ENCODE measurements at regions not wholly inside any gene's neighbourhood (a gene's known extent, or its start where the extent isn't known, plus 50 kb on each side); places are given as distances from the start of the nearest gene placed in this dataset.

DNA sequence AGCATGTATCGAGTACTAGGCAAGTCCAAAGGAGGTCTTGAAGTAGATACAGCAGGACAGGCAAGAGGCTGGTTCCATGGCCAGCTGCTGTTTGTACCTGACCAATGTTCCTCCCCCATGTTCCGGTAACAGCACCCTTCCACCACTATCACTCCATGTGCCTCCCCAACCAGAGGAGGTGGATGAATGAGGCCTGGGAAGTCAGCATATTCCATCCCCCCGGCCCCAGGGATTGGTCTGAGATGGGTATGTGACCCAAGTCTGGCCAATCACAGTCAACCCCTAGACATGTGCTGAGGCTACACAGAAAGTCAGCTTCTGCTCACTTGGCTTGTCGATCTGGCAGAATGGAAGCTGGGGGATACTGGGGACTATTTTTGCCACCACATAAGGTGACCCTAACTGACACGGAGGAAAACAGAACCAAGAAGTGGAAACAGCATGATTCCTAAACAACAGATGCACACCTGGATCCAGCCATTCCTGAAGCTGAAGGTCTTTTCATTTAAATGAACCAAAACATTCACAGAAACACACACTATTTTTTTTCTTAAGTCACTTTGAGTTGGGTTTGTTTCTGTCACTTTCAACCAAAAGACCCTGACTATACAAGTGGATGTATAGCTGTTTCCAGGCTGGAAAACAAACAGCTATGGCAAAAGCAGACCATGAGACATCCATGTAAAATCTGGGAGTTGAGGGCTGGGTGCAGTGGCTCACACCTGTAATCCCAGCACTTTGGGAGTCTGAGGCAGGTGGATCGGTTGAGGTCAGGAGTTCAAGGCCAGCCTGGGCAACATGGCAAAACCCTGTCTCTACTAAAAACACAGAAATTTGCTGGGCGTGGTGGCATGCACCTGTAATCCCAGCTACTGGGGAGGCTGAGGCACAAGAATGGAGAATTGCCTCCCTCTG is 70.4 kb upstream of the PTPN1 start:
- H3K36me3 Mint-ChIP-seq, result no peaks in the 10 kb centered on the region
- no peak overlapping the region for H3K4me3 Mint-ChIP-seq
- ChIA-PET POLR2A (interaction anchor here (0.9 kb wide), 1 partner anchor 127 kb away, joined by 3 read pairs; no protein-coding TSS in a partner anchor), CTCF (no interaction called here)
- H3K27ac Mint-ChIP-seq, result no peak overlapping the region
- no peak for TF ChIP-seq ZNF121 (CRISPR knock-in tag; IDR thresholded peaks at IDR 0.05)
- TF ChIP-seq, protein P1, sequence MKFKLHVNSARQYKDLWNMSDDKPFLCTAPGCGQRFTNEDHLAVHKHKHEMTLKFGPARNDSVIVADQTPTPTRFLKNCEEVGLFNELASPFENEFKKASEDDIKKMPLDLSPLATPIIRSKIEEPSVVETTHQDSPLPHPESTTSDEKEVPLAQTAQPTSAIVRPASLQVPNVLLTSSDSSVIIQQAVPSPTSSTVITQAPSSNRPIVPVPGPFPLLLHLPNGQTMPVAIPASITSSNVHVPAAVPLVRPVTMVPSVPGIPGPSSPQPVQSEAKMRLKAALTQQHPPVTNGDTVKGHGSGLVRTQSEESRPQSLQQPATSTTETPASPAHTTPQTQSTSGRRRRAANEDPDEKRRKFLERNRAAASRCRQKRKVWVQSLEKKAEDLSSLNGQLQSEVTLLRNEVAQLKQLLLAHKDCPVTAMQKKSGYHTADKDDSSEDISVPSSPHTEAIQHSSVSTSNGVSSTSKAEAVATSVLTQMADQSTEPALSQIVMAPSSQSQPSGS (CRISPR knock-in tag; IDR thresholded peaks at IDR 0.05; ENCODE audit: borderline replicate concordance, low read depth), result no peak
- TF ChIP-seq SMAD3 (CRISPR knock-in tag; IDR thresholded peaks at IDR 0.05; ENCODE audit: borderline replicate concordance), result no peak
- no peak for TF ChIP-seq CREM (CRISPR knock-in tag; IDR thresholded peaks at IDR 0.05)
- no peak for TF ChIP-seq RORB (CRISPR knock-in tag; IDR thresholded peaks at IDR 0.05)
- TF ChIP-seq, protein P2, sequence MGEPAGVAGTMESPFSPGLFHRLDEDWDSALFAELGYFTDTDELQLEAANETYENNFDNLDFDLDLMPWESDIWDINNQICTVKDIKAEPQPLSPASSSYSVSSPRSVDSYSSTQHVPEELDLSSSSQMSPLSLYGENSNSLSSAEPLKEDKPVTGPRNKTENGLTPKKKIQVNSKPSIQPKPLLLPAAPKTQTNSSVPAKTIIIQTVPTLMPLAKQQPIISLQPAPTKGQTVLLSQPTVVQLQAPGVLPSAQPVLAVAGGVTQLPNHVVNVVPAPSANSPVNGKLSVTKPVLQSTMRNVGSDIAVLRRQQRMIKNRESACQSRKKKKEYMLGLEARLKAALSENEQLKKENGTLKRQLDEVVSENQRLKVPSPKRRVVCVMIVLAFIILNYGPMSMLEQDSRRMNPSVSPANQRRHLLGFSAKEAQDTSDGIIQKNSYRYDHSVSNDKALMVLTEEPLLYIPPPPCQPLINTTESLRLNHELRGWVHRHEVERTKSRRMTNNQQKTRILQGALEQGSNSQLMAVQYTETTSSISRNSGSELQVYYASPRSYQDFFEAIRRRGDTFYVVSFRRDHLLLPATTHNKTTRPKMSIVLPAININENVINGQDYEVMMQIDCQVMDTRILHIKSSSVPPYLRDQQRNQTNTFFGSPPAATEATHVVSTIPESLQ (CRISPR knock-in tag; IDR thresholded peaks at IDR 0.05), result no peak
- TF ChIP-seq, protein P3, sequence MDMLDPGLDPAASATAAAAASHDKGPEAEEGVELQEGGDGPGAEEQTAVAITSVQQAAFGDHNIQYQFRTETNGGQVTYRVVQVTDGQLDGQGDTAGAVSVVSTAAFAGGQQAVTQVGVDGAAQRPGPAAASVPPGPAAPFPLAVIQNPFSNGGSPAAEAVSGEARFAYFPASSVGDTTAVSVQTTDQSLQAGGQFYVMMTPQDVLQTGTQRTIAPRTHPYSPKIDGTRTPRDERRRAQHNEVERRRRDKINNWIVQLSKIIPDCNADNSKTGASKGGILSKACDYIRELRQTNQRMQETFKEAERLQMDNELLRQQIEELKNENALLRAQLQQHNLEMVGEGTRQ (CRISPR knock-in tag; IDR thresholded peaks at IDR 0.05), result no peak
- no peak for TF ChIP-seq NFATC4 (CRISPR knock-in tag; IDR thresholded peaks at IDR 0.05)
- TF ChIP-seq CREB1 (CRISPR knock-in tag; IDR thresholded peaks at IDR 0.05), result no peak
- no peak for TF ChIP-seq TEAD1 (CRISPR knock-in tag; IDR thresholded peaks at IDR 0.05)
- TF ChIP-seq, protein P4, sequence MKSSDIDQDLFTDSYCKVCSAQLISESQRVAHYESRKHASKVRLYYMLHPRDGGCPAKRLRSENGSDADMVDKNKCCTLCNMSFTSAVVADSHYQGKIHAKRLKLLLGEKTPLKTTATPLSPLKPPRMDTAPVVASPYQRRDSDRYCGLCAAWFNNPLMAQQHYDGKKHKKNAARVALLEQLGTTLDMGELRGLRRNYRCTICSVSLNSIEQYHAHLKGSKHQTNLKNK (CRISPR knock-in tag; IDR thresholded peaks at IDR 0.05), result no peak
- TF ChIP-seq, protein P5, sequence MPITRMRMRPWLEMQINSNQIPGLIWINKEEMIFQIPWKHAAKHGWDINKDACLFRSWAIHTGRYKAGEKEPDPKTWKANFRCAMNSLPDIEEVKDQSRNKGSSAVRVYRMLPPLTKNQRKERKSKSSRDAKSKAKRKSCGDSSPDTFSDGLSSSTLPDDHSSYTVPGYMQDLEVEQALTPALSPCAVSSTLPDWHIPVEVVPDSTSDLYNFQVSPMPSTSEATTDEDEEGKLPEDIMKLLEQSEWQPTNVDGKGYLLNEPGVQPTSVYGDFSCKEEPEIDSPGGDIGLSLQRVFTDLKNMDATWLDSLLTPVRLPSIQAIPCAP (CRISPR knock-in tag; IDR thresholded peaks at IDR 0.05), result no peak
- TF ChIP-seq, protein P6, sequence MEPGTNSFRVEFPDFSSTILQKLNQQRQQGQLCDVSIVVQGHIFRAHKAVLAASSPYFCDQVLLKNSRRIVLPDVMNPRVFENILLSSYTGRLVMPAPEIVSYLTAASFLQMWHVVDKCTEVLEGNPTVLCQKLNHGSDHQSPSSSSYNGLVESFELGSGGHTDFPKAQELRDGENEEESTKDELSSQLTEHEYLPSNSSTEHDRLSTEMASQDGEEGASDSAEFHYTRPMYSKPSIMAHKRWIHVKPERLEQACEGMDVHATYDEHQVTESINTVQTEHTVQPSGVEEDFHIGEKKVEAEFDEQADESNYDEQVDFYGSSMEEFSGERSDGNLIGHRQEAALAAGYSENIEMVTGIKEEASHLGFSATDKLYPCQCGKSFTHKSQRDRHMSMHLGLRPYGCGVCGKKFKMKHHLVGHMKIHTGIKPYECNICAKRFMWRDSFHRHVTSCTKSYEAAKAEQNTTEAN (CRISPR knock-in tag; IDR thresholded peaks at IDR 0.05), result no peak
- TF ChIP-seq, protein P7, sequence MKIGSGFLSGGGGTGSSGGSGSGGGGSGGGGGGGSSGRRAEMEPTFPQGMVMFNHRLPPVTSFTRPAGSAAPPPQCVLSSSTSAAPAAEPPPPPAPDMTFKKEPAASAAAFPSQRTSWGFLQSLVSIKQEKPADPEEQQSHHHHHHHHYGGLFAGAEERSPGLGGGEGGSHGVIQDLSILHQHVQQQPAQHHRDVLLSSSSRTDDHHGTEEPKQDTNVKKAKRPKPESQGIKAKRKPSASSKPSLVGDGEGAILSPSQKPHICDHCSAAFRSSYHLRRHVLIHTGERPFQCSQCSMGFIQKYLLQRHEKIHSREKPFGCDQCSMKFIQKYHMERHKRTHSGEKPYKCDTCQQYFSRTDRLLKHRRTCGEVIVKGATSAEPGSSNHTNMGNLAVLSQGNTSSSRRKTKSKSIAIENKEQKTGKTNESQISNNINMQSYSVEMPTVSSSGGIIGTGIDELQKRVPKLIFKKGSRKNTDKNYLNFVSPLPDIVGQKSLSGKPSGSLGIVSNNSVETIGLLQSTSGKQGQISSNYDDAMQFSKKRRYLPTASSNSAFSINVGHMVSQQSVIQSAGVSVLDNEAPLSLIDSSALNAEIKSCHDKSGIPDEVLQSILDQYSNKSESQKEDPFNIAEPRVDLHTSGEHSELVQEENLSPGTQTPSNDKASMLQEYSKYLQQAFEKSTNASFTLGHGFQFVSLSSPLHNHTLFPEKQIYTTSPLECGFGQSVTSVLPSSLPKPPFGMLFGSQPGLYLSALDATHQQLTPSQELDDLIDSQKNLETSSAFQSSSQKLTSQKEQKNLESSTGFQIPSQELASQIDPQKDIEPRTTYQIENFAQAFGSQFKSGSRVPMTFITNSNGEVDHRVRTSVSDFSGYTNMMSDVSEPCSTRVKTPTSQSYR (CRISPR knock-in tag; IDR thresholded peaks at IDR 0.05), result no peak
- no peak for TF ChIP-seq FOXP1 (CRISPR knock-in tag; IDR thresholded peaks at IDR 0.05; ENCODE audit: borderline replicate concordance)
- TF ChIP-seq, protein P8, sequence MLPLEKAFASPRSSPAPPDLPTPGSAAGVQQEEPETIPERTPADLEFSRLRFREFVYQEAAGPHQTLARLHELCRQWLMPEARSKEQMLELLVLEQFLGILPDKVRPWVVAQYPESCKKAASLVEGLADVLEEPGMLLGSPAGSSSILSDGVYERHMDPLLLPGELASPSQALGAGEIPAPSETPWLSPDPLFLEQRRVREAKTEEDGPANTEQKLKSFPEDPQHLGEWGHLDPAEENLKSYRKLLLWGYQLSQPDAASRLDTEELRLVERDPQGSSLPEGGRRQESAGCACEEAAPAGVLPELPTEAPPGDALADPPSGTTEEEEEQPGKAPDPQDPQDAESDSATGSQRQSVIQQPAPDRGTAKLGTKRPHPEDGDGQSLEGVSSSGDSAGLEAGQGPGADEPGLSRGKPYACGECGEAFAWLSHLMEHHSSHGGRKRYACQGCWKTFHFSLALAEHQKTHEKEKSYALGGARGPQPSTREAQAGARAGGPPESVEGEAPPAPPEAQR (CRISPR knock-in tag; IDR thresholded peaks at IDR 0.05), result no peak
- TF ChIP-seq, protein P9, sequence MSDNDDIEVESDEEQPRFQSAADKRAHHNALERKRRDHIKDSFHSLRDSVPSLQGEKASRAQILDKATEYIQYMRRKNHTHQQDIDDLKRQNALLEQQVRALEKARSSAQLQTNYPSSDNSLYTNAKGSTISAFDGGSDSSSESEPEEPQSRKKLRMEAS (CRISPR knock-in tag; IDR thresholded peaks at IDR 0.05), result no peak
- TF ChIP-seq ATF1 (CRISPR knock-in tag; IDR thresholded peaks at IDR 0.05), result no peak
- H3K9me3 Mint-ChIP-seq, result no peaks in the 10 kb centered on the region
- no peak for DNase-seq (ENCODE audit: low spot score)
- no peaks in the 10 kb centered on the region for H3K27me3 Mint-ChIP-seq (ENCODE audit: low read depth)
- no peak for ATAC-seq
- peaks cover 7% of the 10 kb centered on the region for H3K4me1 Mint-ChIP-seq

All from WTC11 (cell line).